Ammon's horn (tissue), 1 donor: ENCODE measurements at regions not wholly inside any gene's neighbourhood (a gene's known extent, or its start where the extent isn't known, plus 50 kb on each side); places are given as distances from the start of the nearest gene placed in this dataset.
"Not testable (repeated sequence)": the region's sequence is repeated elsewhere in the genome, so short reads cannot be mapped to it uniquely, and the experiment has no call there.

Experiments used
- DNase-seq: peaks from one replicate; pipeline ENCODE4 v3.0.0-alpha.2; 2016; ENCODE audit warnings: low spot score

- no peak for DNase-seq
These were observed 851.2 kb downstream of the EFNB2 start for GRCh38 chr13:105684216-105684615.

- DNase-seq: no peak
These were observed 855.6 kb downstream of the EFNB2 start for GRCh38 chr13:105679838-105680237.

GRCh38 chr13:105678072-105678471, 857.4 kb downstream of the EFNB2 start:
- no peak for DNase-seq

GRCh38 chr13:105672881-105673280, 862.6 kb downstream of the EFNB2 start:
- no peak for DNase-seq

- DNase-seq: not testable (repeated sequence)
These were observed 864.3 kb downstream of the EFNB2 start for GRCh38 chr13:105671131-105671530.

- no peak for DNase-seq
These were observed 865.1 kb downstream of the EFNB2 start for GRCh38 chr13:105670179-105670990.

GRCh38 chr13:105665284-105665683, 870.2 kb downstream of the EFNB2 start:
- DNase-seq: no peak

GRCh38 chr13:105663182-105663581, 872.3 kb downstream of the EFNB2 start:
- DNase-seq: no peak

- DNase-seq: no peak
These were observed 874.9 kb downstream of the EFNB2 start for GRCh38 chr13:105660561-105660960.

GRCh38 chr13:105658431-105658830, 877.0 kb downstream of the EFNB2 start:
- no peak for DNase-seq

GRCh38 chr13:105655046-105655445, 880.4 kb downstream of the EFNB2 start:
- DNase-seq: no peak

- no peak for DNase-seq
These were observed 891.5 kb downstream of the EFNB2 start for GRCh38 chr13:105643966-105644365.

GRCh38 chr13:105642511-105642958, 892.9 kb downstream of the EFNB2 start:
- no peak for DNase-seq

GRCh38 chr13:105641121-105641520, 894.3 kb downstream of the EFNB2 start:
- no peak for DNase-seq

- no peak for DNase-seq
These were observed 897.0 kb downstream of the EFNB2 start for GRCh38 chr13:105638426-105638825.

- DNase-seq: no peak
These were observed 901.4 kb downstream of the EFNB2 start for GRCh38 chr13:105634059-105634458.

- DNase-seq: no peak
These were observed 905.0 kb downstream of the EFNB2 start for GRCh38 chr13:105630431-105630830.

GRCh38 chr13:105627270-105627669, 908.2 kb downstream of the EFNB2 start:
- no peak for DNase-seq

GRCh38 chr13:105625691-105626090, 909.8 kb downstream of the EFNB2 start:
- no peak for DNase-seq

GRCh38 chr13:105616333-105617075, 919.0 kb downstream of the EFNB2 start:
- DNase-seq: no peak

GRCh38 chr13:105612541-105612940, 922.9 kb downstream of the EFNB2 start:
- no peak for DNase-seq

GRCh38 chr13:105611424-105611823, 924.0 kb downstream of the EFNB2 start:
- DNase-seq: no peak

GRCh38 chr13:105608104-105608503, 927.4 kb downstream of the EFNB2 start:
- no peak for DNase-seq
